ENCODE measurements at regions not wholly inside any gene's neighbourhood (a gene's known extent, or its start where the extent isn't known, plus 50 kb on each side); places are given as distances from the start of the nearest gene placed in this dataset.
"Not testable (repeated sequence)": the region's sequence is repeated elsewhere in the genome, so short reads cannot be mapped to it uniquely, and the experiment has no call there.

DNA sequence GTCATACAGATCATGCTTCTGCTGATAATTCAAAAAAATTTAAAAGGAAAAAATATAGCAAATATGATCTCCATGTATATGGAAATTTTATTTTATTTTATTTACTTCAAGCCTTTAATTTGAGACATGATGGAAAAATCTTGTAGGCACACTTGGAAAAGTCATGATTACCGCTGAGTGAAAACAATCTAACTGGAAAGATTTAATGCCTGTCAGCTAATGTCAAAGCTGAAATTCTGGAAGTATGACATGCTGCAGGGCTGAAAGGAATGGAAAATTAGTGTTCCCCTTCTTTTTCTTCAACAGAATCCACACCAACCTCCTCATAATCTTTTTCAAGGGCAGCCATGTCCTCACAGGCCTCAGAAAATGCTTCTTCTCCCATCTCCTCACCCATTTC, 58.2 kb downstream of the RPRM start:
- H3K27ac Mint-ChIP-seq = no peak overlapping the region
- no peaks in the 10 kb centered on the region for H3K36me3 Mint-ChIP-seq (ENCODE audit: low read depth)
- H3K9me3 Mint-ChIP-seq = no peaks in the 10 kb centered on the region
- H3K4me1 Mint-ChIP-seq (ENCODE audit: low read depth) = no peaks in the 10 kb centered on the region
- H3K4me3 Mint-ChIP-seq = no peak overlapping the region
- no peaks in the 10 kb centered on the region for H3K27me3 Mint-ChIP-seq

DNA sequence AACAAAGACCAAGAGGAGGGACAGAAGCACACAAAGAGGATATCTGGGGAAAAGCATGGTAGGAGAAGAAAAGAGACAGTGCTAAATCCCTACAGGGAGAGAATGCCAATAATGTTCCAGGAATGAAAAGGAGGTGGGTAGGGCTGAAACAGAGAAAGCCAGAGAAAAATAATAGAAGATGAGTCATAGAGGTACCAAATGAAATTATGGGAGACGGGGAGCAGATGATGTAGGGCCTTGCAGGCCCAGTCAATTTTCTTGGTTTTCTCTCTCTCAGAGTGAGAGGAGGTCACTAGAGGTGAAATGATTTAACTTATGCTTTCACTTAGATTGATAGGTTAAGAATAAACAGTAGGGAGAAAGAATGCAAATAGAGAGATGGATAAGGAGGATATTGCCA, 61.5 kb downstream of the RPRM start:
- no peak overlapping the region for H3K4me3 Mint-ChIP-seq
- no peaks in the 10 kb centered on the region for H3K4me1 Mint-ChIP-seq (ENCODE audit: low read depth)
- H3K36me3 Mint-ChIP-seq (ENCODE audit: low read depth) = no peaks in the 10 kb centered on the region
- H3K9me3 Mint-ChIP-seq = no peaks in the 10 kb centered on the region
- no peaks in the 10 kb centered on the region for H3K27me3 Mint-ChIP-seq
- H3K27ac Mint-ChIP-seq = no peak overlapping the region

DNA sequence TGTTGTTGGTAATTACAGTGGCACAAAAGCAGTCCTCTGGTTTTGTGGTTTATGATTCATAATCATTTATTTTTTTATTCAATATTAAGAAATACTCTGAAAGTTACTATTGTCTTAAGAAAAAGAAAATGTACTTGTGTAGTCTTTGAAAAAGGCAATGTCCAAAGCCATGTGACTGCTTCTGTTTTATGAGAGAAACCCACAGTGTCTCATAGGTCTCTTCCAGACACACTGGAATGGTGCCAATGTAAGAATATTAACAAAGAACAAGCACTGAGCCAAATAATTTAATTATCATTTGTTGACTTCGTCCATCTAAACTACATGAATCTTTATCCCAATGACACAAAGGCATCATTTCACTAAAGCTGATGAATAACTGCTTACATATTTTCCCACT, 62.5 kb downstream of the RPRM start:
- H3K9me3 Mint-ChIP-seq = no peaks in the 10 kb centered on the region
- H3K27me3 Mint-ChIP-seq = no peaks in the 10 kb centered on the region
- no peaks in the 10 kb centered on the region for H3K36me3 Mint-ChIP-seq (ENCODE audit: low read depth)
- no peak overlapping the region for H3K27ac Mint-ChIP-seq
- H3K4me3 Mint-ChIP-seq = no peak overlapping the region
- no peaks in the 10 kb centered on the region for H3K4me1 Mint-ChIP-seq (ENCODE audit: low read depth)

DNA sequence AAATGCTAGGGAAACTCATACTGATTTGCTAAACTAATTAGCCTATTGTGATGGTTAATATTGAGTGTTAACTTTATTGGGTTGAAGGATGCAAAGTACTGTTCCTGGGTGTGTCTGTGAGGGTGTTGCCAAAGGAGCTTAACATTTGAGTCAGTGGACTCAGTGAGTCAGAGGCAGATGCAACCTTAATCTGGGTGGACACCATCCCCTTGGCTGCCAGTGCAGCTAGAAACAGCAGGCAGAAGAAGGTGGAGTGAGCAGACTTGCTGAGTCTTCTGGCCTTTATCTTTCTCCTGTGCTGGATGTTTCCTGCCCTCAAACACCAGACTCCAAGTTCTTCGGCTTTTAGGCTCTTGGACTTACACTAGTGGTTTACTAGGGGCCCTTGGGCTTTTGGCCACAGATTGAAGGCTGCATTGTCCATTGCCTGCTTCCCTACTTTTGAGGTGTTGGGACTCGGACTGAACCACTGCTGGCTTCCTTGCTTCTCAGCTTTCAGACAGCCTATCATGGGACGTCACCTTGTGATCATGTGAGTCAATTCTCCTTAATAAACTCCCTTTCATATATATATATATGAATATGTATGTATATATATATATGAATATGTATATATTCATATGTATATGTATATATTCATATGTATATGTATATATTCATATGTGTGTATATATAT, 69.7 kb downstream of the RPRM start:
- H3K27ac Mint-ChIP-seq = no peak overlapping the region
- H3K4me1 Mint-ChIP-seq (ENCODE audit: low read depth) = no peaks in the 10 kb centered on the region
- H3K9me3 Mint-ChIP-seq = no peaks in the 10 kb centered on the region
- H3K36me3 Mint-ChIP-seq (ENCODE audit: low read depth) = no peaks in the 10 kb centered on the region
- H3K27me3 Mint-ChIP-seq = no peaks in the 10 kb centered on the region
- no peak overlapping the region for H3K4me3 Mint-ChIP-seq

DNA sequence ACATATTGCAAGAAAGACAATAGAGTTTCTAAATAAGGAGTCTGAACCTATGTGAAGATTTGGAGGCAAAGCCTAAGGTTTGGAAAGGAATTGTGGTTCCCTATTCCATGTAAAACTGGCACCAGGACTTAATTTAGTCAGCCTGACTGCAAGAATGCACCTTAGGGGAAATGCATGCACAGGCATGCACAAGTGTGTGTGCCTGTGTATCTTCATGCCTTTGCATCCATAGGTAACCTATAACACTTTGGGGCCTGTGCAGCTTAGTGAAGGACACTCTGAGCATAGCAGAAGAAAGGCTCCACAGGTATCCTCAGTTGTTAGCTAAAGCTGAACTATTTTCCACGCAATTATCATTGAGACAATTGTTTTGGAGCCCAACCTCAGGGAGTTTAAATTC, 73.4 kb downstream of the RPRM start:
- no peaks in the 10 kb centered on the region for H3K36me3 Mint-ChIP-seq (ENCODE audit: low read depth)
- no peaks in the 10 kb centered on the region for H3K4me1 Mint-ChIP-seq (ENCODE audit: low read depth)

DNA sequence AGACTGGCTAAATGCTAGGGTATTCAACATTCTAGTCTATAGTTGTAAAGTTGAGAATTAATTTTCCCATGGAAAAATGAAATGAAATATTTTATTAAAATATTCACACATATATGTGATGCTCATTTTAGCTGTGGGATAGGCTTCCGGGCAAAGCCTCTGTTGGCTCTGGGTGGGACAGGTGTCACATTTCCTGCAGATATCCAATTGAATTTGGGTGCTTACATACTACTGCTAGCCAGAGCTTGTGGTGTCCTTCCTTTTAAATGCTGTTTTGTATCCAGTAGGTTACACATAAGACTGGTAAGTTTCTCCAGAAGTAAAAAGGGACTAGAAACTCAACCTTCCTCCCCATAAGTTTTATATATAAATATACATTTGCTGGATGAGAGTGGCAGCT, 73.8 kb downstream of the RPRM start:
- Mint-ChIP-seq H3K27ac (no peak overlapping the region), H3K9me3 (no peaks in the 10 kb centered on the region), H3K27me3 (no peaks in the 10 kb centered on the region), H3K36me3 (ENCODE audit: low read depth) (no peaks in the 10 kb centered on the region), H3K4me3 (no peak overlapping the region), H3K4me1 (ENCODE audit: low read depth) (no peaks in the 10 kb centered on the region)

More for the DNA sequence above, 73.4 kb downstream of the RPRM start:
- no peaks in the 10 kb centered on the region for H3K27me3 Mint-ChIP-seq
- H3K4me3 Mint-ChIP-seq = no peak overlapping the region
- no peaks in the 10 kb centered on the region for H3K9me3 Mint-ChIP-seq
- no peak overlapping the region for H3K27ac Mint-ChIP-seq

DNA sequence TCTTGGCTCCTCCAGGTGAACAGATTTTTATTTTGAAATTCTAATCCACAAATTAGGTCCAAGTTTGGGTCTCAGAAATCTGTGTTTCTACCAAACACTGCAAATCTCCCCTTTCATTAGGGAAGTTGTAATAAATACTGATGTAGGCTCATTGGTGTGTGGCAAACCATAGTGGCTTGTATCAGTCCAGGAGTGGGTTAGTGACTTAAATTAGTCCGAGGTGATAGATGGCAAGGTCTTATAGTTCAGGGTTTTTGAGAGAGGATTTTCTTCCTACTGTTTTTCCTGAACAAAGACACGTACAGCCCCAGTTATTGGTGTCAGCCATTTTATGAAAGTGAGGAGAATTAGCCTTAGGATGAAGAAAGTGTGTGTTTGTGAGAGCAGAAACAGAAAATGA, 74.6 kb downstream of the RPRM start:
- H3K4me3 Mint-ChIP-seq = no peak overlapping the region
- H3K36me3 Mint-ChIP-seq (ENCODE audit: low read depth) = no peaks in the 10 kb centered on the region
- no peak overlapping the region for H3K27ac Mint-ChIP-seq
- H3K27me3 Mint-ChIP-seq = no peaks in the 10 kb centered on the region
- H3K4me1 Mint-ChIP-seq (ENCODE audit: low read depth) = no peaks in the 10 kb centered on the region
- H3K9me3 Mint-ChIP-seq = no peaks in the 10 kb centered on the region

DNA sequence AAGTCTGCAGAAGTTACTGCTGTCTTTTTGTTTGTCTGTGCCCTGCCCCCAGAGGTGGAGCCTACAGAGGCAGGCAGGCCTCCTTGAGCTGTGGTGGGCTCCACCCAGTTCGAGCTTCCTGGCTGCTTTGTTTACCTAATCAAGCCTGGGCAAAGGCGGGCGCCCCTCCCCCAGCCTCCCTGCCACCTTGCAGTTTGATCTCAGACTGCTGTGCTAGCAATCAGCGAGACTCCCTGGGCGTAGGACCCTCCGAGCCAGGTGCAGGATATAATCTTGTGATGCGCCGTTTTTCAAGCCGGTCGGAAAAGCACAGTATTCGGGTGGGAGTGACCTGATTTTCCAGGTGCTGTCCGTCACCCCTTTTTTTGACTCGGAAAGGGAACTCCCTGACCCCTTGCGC, 75.2 kb downstream of the RPRM start:
- not testable (repeated sequence) for H3K4me1 Mint-ChIP-seq (ENCODE audit: low read depth)

DNA sequence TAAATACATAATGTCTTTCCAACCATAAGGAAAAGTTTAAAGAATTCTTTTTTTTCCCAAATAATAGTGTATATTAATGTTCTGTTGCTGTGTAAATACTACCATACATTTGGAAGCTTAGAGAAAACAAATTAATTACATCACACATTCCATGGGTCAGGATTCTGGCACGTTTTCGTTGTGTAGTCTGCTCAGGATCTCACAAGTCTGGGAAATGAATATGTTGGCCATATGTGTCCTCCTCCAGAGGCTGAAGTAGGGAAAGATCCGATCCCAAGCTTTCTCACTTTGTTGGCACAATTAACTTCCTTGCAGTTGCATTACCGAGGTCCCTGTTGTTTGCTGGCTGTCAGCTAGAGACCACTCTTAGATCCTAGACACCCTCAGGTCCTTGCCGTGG, 83.9 kb downstream of the RPRM start:
- Mint-ChIP-seq H3K4me1 (ENCODE audit: low read depth) (no peaks in the 10 kb centered on the region), H3K27me3 (no peaks in the 10 kb centered on the region), H3K9me3 (peaks cover 7% of the 10 kb centered on the region), H3K36me3 (ENCODE audit: low read depth) (no peaks in the 10 kb centered on the region), H3K27ac (no peak overlapping the region), H3K4me3 (no peak overlapping the region)

More for the DNA sequence above, 75.2 kb downstream of the RPRM start:
- not testable (repeated sequence) for H3K27me3 Mint-ChIP-seq; H3K4me3 Mint-ChIP-seq; H3K9me3 Mint-ChIP-seq; H3K27ac Mint-ChIP-seq; H3K36me3 Mint-ChIP-seq (ENCODE audit: low read depth)

DNA sequence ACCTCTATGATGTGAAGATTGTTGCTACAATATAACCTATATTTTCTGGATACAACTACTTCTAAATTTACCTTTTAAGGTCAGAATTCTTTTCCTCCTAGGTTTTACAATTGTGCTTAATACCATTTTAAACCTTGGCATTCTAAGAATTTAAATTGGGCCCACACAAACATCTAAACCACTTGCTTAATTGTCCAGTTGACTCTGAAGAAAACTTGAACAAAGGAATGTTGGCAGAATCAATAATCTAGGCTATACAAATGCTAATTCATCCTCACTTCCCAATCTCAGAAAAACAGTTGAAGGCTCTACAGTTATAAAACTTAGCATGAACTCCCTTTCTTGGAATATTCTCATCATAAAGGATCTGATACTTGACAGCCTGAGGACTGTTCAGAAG, 84.3 kb downstream of the RPRM start:
- H3K27me3 Mint-ChIP-seq = no peaks in the 10 kb centered on the region
- no peaks in the 10 kb centered on the region for H3K4me1 Mint-ChIP-seq (ENCODE audit: low read depth)
- no peak overlapping the region for H3K27ac Mint-ChIP-seq
- peaks cover 7% of the 10 kb centered on the region for H3K9me3 Mint-ChIP-seq
- no peaks in the 10 kb centered on the region for H3K36me3 Mint-ChIP-seq (ENCODE audit: low read depth)
- H3K4me3 Mint-ChIP-seq = no peak overlapping the region

DNA sequence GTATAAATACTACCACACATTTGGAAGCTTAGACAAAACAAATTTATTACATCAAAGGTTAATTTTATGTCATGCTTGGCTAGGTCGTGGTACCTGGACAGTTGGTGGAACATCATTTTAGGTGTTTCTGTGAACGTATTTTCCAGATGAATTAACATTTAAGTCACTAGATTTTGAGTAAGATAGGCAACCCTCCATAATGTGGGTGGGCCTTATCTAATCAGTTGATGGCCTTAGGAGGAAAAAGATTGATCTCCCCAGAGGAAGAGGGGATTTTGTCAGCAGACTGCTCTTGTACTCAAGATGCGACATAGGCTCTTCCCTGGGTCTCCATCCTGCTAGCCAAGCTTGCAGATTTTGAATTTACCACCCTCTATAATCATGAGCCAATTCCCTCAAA, 85.0 kb downstream of the RPRM start:
- H3K9me3 Mint-ChIP-seq = peaks cover 7% of the 10 kb centered on the region
- H3K27me3 Mint-ChIP-seq = no peaks in the 10 kb centered on the region
- no peaks in the 10 kb centered on the region for H3K4me1 Mint-ChIP-seq (ENCODE audit: low read depth)
- no peak overlapping the region for H3K27ac Mint-ChIP-seq
- no peak overlapping the region for H3K4me3 Mint-ChIP-seq
- no peaks in the 10 kb centered on the region for H3K36me3 Mint-ChIP-seq (ENCODE audit: low read depth)

DNA sequence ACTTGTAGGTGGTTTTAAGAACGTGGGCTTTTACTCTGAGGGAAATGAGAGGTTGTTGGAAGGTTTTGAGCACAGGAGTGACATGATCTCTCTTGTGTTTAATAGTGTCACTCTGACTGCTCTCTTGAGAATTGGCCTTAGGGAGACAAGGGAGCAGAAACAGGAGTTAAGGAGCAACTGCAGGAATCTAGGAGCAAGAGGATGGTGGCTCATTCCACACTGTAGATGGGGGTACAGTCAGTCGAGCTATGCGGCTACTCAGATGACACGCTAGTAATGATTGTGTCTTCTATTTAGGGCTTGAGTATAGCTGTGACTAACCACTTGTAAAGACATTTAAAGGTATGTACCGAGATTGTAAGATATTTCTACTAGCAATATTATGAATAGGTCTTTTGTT, 87.4 kb downstream of the RPRM start:
- Mint-ChIP-seq H3K4me1 (ENCODE audit: low read depth) (no peaks in the 10 kb centered on the region), H3K27ac (no peak overlapping the region), H3K9me3 (no peaks in the 10 kb centered on the region), H3K4me3 (no peak overlapping the region), H3K27me3 (no peaks in the 10 kb centered on the region), H3K36me3 (ENCODE audit: low read depth) (no peaks in the 10 kb centered on the region)

DNA sequence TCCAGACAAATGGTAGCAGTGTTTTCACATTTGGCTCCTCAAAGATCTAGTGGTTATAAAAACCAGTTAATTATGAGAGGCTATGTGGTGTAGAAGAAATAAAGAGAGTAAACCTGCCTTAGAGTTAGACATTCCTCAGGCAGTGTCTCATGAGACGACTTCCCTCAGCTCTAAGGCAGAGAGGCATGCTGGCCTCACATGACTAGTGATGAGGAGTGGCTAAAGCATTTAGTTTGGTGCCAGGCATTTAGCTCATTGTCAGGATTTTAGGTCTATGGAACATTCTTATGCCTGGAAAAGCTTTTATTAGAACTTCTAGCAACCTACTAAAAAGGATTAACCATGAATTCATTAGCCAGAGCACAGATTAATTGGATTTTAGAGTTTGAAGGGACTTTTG, 90.3 kb downstream of the RPRM start:
- Mint-ChIP-seq H3K27ac (no peak overlapping the region), H3K27me3 (peaks cover 3% of the 10 kb centered on the region), H3K36me3 (ENCODE audit: low read depth) (no peaks in the 10 kb centered on the region), H3K4me1 (ENCODE audit: low read depth) (no peaks in the 10 kb centered on the region), H3K4me3 (no peak overlapping the region), H3K9me3 (peaks cover 12% of the 10 kb centered on the region)

DNA sequence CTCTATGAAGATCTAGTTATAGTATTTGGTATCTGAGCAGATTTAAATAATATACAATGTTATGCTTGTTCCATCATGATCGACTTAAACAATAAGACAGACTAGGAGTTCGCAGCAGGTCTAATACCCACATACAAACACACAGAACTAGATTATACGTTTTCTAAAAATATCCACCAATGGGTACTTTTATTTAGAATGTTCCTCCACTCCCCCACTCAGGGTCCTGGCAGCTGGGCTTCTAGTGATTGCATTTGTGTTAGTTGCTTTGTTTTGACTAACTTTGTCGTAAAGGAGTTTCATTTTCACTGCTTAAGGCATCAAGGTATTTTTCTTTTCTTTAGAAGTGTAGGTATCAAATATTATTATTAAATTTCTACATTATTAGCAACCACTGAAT, 91.4 kb downstream of the RPRM start:
- Mint-ChIP-seq H3K27ac (no peak overlapping the region), H3K27me3 (peaks cover 3% of the 10 kb centered on the region), H3K4me3 (no peak overlapping the region), H3K36me3 (ENCODE audit: low read depth) (no peaks in the 10 kb centered on the region), H3K4me1 (ENCODE audit: low read depth) (no peaks in the 10 kb centered on the region), H3K9me3 (peaks cover 12% of the 10 kb centered on the region)

DNA sequence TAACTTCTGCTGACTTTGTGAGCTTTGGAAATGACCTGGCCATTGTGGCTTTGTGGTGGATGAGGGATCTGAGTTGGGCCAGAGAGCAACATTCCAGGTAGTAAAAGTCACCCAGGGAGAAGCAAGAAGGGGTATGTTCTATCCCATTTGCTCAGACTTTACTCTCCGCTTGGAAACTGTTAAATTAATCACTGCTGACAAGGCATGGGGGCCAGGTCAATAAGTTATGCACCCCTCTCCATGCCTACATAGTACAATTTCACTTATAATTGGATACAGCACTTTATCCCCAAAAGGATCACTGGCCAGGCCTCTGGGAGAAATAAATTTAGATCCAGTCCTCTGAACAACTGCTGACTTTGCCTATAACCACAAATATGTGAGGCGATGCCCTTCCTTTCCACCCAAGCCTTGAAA, 92.1 kb downstream of the RPRM start:
- peaks cover 3% of the 10 kb centered on the region for H3K27me3 Mint-ChIP-seq
- H3K27ac Mint-ChIP-seq = no peak overlapping the region
- no peak overlapping the region for H3K4me3 Mint-ChIP-seq
- no peaks in the 10 kb centered on the region for H3K4me1 Mint-ChIP-seq (ENCODE audit: low read depth)
- H3K9me3 Mint-ChIP-seq = peaks cover 12% of the 10 kb centered on the region
- H3K36me3 Mint-ChIP-seq (ENCODE audit: low read depth) = no peaks in the 10 kb centered on the region

DNA sequence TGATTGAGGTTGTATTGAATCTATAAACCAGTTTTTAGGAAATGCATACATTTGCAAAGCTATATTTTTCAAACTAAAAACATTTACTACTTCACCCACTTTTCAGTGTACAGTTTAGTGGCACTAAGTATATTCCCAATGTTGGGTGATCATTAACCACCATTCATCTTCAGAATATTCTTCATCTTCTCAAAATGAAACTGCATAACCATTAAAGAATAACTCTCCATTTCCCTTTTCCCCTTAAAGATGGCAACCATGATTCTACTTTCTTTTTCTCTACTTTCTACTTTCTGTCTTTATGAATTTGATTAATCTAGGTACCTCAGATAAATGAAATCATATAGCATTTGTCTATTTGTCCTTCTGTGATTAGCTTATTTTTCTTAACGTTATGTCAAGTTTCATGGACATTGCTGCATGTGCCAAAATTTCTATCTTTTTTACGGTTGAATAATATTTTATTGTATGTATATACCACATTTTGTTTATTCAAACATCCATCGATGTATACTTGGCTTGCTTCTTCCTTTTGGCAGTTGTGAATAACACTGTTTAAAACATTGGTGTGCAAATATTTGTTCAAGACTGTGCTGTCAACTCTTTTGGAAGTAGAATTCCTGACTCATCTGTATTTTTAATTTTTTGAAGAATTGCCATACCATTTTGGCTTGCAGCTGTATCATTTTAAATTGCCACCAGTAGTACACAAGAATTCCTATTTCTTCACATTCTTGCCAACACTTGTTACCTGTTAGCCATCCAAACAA, 104.9 kb downstream of the RPRM start:
- H3K9me3 Mint-ChIP-seq = peaks cover 6% of the 10 kb centered on the region
- no peaks in the 10 kb centered on the region for H3K27me3 Mint-ChIP-seq
- H3K36me3 Mint-ChIP-seq (ENCODE audit: low read depth) = no peaks in the 10 kb centered on the region
- no peak overlapping the region for H3K27ac Mint-ChIP-seq
- no peaks in the 10 kb centered on the region for H3K4me1 Mint-ChIP-seq (ENCODE audit: low read depth)
- no peak overlapping the region for H3K4me3 Mint-ChIP-seq

Data from stimulated activated naive CD8-positive, alpha-beta T cell treated with anti-CD3 and anti-CD28 coated beads, Interleukin-15, Interleukin-2, amounts not matched to agents 100 ng/mL and 50 ng/mL, for 24 hours (primary cell).